ENCODE measurements at regions not wholly inside any gene's neighbourhood (a gene's known extent, or its start where the extent isn't known, plus 50 kb on each side); places are given as distances from the start of the nearest gene placed in this dataset.

GRCh38 chr11:96681019-96681716 lies 291.4 kb downstream of the JRKL start:
- Histone ChIP-seq H3K4me2 (ENCODE audit: control insufficient read depth, insufficient read depth) (no peak overlapping the region), H3K79me2 (ENCODE audit: control insufficient read depth, insufficient read depth, low read length) (no peaks in the 10 kb centered on the region), H3K4me3 (no peak overlapping the region), H4K20me1 (ENCODE audit: control insufficient read depth, insufficient read depth) (no peaks in the 10 kb centered on the region), H3K4me1 (ENCODE audit: control insufficient read depth, insufficient read depth, low read length) (no peaks in the 10 kb centered on the region), H3K27me3 (replicated peaks in 1 of 2; ENCODE audit: control insufficient read depth in 2 of 2, insufficient read depth in 2 of 2, low read length in 1 of 2) (no peaks in the 10 kb centered on the region), H3K9me3 (replicated peaks; ENCODE audit: control insufficient read depth, insufficient read depth, low read length) (no peaks in the 10 kb centered on the region), H3K9ac (ENCODE audit: control insufficient read depth, insufficient read depth, low read length) (no peak overlapping the region), H3K36me3 (ENCODE audit: control insufficient read depth in 2 of 2, insufficient read depth in 2 of 2, low read length in 1 of 2) (no peaks in the 10 kb centered on the region), H3K27ac (ENCODE audit: control insufficient read depth, insufficient read depth) (no peak overlapping the region), H2AFZ (ENCODE audit: control insufficient read depth, low read depth, low read length) (no peak overlapping the region)
- POLR2A ChIA-PET, result no interaction called here
- CTCF ChIA-PET, result interaction anchor here (0.7 kb wide), 1 partner anchor 70 kb away, joined by 4 read pairs; no protein-coding TSS in a partner anchor
- TF ChIP-seq NBN (IDR thresholded peaks at IDR 0.05) (no peak), E4F1 (IDR thresholded peaks at IDR 0.05; ENCODE audit: borderline replicate concordance, partially characterized antibody) (no peak)
- FAIRE-seq (no peak), ATAC-seq (no peak), DNase-seq (ENCODE audit: low read depth, low spot score) (no peak)
- 0% methylated on average over 5 of the region's 5 CpGs for WGBS (ENCODE audit: insufficient coverage, insufficient replicate concordance, low lambda C conversion rate, missing lambda C conversion rate)
- BruUV-seq (replicated peaks), result no TSS peak
- in situ Hi-C loops (cut with MboI) (no loop called here), intact Hi-C loops (cut with micrococcal nuclease; ENCODE audit: unreplicated experiment) (no loop called here)
- SMC1A ChIA-PET (ENCODE audit: uncharacterized antibody, unreplicated experiment), result interaction anchor here (0.9 to 1.0 kb wide), 2 partner anchors 17 to 28 kb away, joined by 3 read pairs; no protein-coding TSS in a partner anchor
- RAD21 ChIA-PET (ENCODE audit: unreplicated experiment), result no interaction called here

GRCh38 chr11:96694338-96694737 lies 304.5 kb downstream of the JRKL start:
- TF ChIP-seq NKRF (conservative IDR thresholded peaks at IDR 0.05) (no peak), TCF12 (IDR thresholded peaks at IDR 0.05; ENCODE audit: low read depth, low read length) (no peak), SIN3A (IDR thresholded peaks at IDR 0.05; ENCODE audit: low read depth, low read length) (no peak), MEF2B (IDR thresholded peaks at IDR 0.05; ENCODE audit: partially characterized antibody, poor library complexity, severe bottlenecking) (no peak), JUND (IDR thresholded peaks at IDR 0.05; ENCODE audit: low read depth, low read length) (no peak), REST (IDR thresholded peaks at IDR 0.05; ENCODE audit: low read depth, low read length) (no peak)
- no peaks in the 10 kb centered on the region for H3K4me1 ChIP-seq (ENCODE audit: control insufficient read depth, insufficient read depth, low read length)
- FAIRE-seq (no peak), DNase-seq (ENCODE audit: low read depth, low spot score) (no peak), ATAC-seq (no peak)
- in situ Hi-C loops (cut with MboI), result no loop called here
- H4K20me1 ChIP-seq (ENCODE audit: control insufficient read depth, insufficient read depth), result no peaks in the 10 kb centered on the region
- WGBS (ENCODE audit: insufficient coverage, insufficient replicate concordance, low lambda C conversion rate, missing lambda C conversion rate), result 44% methylated on average over 5 of the region's 5 CpGs
- ChIA-PET POLR2A (no interaction called here), RAD21 (ENCODE audit: unreplicated experiment) (no interaction called here), CTCF (no interaction called here), SMC1A (ENCODE audit: uncharacterized antibody, unreplicated experiment) (no interaction called here)
- no peak overlapping the region for H3K4me2 ChIP-seq (ENCODE audit: control insufficient read depth, insufficient read depth)
- intact Hi-C loops (cut with micrococcal nuclease; ENCODE audit: unreplicated experiment), result no loop called here
- H3K27ac ChIP-seq (ENCODE audit: control insufficient read depth, insufficient read depth), result no peak overlapping the region
- H3K36me3 ChIP-seq (ENCODE audit: control insufficient read depth in 2 of 2, insufficient read depth in 2 of 2, low read length in 1 of 2), result no peaks in the 10 kb centered on the region
- no TSS peak for BruUV-seq (replicated peaks)
- H3K4me3 ChIP-seq, result no peak overlapping the region
- H3K9me3 ChIP-seq (replicated peaks; ENCODE audit: control insufficient read depth, insufficient read depth, low read length), result no peaks in the 10 kb centered on the region
- H2AFZ ChIP-seq (ENCODE audit: control insufficient read depth, low read depth, low read length), result no peak overlapping the region
- no peaks in the 10 kb centered on the region; a peak in 1 of 4 replicates for H3K27me3 ChIP-seq (replicated peaks in 1 of 2; ENCODE audit: control insufficient read depth in 2 of 2, insufficient read depth in 2 of 2, low read length in 1 of 2)
- H3K79me2 ChIP-seq (ENCODE audit: control insufficient read depth, insufficient read depth, low read length), result no peaks in the 10 kb centered on the region
- H3K9ac ChIP-seq (ENCODE audit: control insufficient read depth, insufficient read depth, low read length), result no peak overlapping the region

All from GM12878 (cell line).